ENCODE measurements at regions not wholly inside any gene's neighbourhood (a gene's known extent, or its start where the extent isn't known, plus 50 kb on each side); places are given as distances from the start of the nearest gene placed in this dataset.

GRCh38 chr21:28627261-28627660, 365.4 kb downstream of the LTN1 start:
- Histone ChIP-seq H4K20me1 (no peaks in the 10 kb centered on the region), H3K27ac (no peak overlapping the region), H3K4me2 (no peak overlapping the region), H3K27me3 (no peaks in the 10 kb centered on the region), H3K36me3 (no peaks in the 10 kb centered on the region), H3K4me1 (no peaks in the 10 kb centered on the region), H3K9ac (no peak overlapping the region), H3K4me3 (no peak overlapping the region), H3K9me3 (peaks cover 8% of the 10 kb centered on the region)
- TF ChIP-seq Cebpa-rat (IDR thresholded peaks at IDR 0.05): no peak

- Histone ChIP-seq H3K27ac (no peak overlapping the region), H3K4me2 (no peak overlapping the region), H3K9me3 (peaks cover 8% of the 10 kb centered on the region), H3K27me3 (no peaks in the 10 kb centered on the region), H4K20me1 (no peaks in the 10 kb centered on the region), H3K4me1 (no peaks in the 10 kb centered on the region), H3K9ac (no peak overlapping the region), H3K36me3 (no peaks in the 10 kb centered on the region), H3K4me3 (no peak overlapping the region)
- no peak for TF ChIP-seq Cebpa-rat (IDR thresholded peaks at IDR 0.05)
Measured at GRCh38 chr21:28624626-28625025, 368.1 kb downstream of the LTN1 start.

GRCh38 chr21:28617300-28617699, 375.4 kb downstream of the LTN1 start:
- TF ChIP-seq Cebpa-rat (IDR thresholded peaks at IDR 0.05): no peak

GRCh38 chr21:28615276-28615675, 377.4 kb downstream of the LTN1 start:
- Histone ChIP-seq H3K36me3 (no peaks in the 10 kb centered on the region), H4K20me1 (no peaks in the 10 kb centered on the region), H3K27ac (no peak overlapping the region), H3K4me1 (no peaks in the 10 kb centered on the region), H3K4me3 (no peak overlapping the region), H3K4me2 (no peak overlapping the region), H3K9ac (no peak overlapping the region), H3K27me3 (no peaks in the 10 kb centered on the region), H3K9me3 (no peaks in the 10 kb centered on the region; the same call in 1 of the 2 replicates)
- TF ChIP-seq Cebpa-rat (IDR thresholded peaks at IDR 0.05): no peak

More at GRCh38 chr21:28617300-28617699, 375.4 kb downstream of the LTN1 start:
- Histone ChIP-seq H3K9me3 (no peaks in the 10 kb centered on the region), H3K9ac (no peak overlapping the region), H3K27me3 (no peaks in the 10 kb centered on the region), H3K4me1 (no peaks in the 10 kb centered on the region), H3K4me2 (no peak overlapping the region), H3K27ac (no peak overlapping the region), H3K36me3 (no peaks in the 10 kb centered on the region), H3K4me3 (no peak overlapping the region), H4K20me1 (no peaks in the 10 kb centered on the region)

- Histone ChIP-seq H3K4me2 (no peak overlapping the region), H4K20me1 (no peaks in the 10 kb centered on the region), H3K9ac (no peak overlapping the region), H3K4me1 (no peaks in the 10 kb centered on the region), H3K36me3 (no peaks in the 10 kb centered on the region), H3K4me3 (no peak overlapping the region), H3K9me3 (peaks cover 5% of the 10 kb centered on the region), H3K27ac (no peak overlapping the region), H3K27me3 (no peaks in the 10 kb centered on the region)
- TF ChIP-seq Cebpa-rat (IDR thresholded peaks at IDR 0.05): no peak
Measured at GRCh38 chr21:28614791-28615190, 377.9 kb downstream of the LTN1 start.

DNA sequence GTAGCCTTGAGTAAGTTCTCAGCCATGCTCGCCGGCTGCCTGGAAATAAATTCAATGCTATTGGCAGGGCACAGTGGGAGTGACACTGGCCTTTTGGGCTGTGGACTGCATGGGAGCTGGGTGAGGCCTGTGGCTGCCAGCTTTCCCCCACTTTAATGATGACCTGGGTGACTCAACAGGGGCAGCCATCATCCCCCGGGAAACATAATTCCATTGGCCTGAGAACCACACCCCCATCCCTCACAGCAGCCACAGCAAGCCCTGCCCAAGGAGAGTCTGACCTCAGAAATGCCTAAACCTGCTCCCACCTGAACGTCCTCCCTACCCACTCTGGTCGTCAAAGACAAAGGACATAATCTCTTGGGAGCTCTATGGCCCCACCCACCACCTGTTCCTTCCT, 384.0 kb downstream of the LTN1 start:
- peak overlapping the region; percentile 52 for H3K4me2 ChIP-seq
- no peak overlapping the region for H3K9ac ChIP-seq
- no peak for TF ChIP-seq Cebpa-rat (IDR thresholded peaks at IDR 0.05)
- H3K9me3 ChIP-seq: peaks cover 22% of the 10 kb centered on the region
- peaks cover 40% of the 10 kb centered on the region for H3K4me1 ChIP-seq
- no peaks in the 10 kb centered on the region for H3K27me3 ChIP-seq
- no peaks in the 10 kb centered on the region for H4K20me1 ChIP-seq
- no peak overlapping the region for H3K4me3 ChIP-seq
- no peaks in the 10 kb centered on the region for H3K36me3 ChIP-seq
- H3K27ac ChIP-seq: 0 out of 2 replicates have a peak overlapping the region, but pooled peaks have one; percentile 1

DNA sequence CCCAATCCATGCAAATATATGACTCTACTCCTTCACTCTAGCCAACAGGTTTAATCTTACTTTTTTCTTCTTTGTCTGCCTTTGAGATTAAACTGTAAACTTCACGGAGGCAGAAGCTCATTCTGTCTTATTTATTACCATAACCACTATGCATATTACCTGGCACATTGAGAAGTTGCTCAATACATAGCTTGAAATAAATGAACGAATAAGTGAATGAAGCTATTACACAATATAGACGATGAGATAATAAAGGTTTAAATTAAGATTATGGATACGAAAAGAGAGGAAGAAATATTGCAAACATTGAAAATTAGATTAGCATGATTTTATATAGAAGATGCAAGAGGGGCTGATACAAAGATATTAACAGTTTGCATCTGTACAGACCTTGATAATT, 385.1 kb downstream of the LTN1 start:
- no peaks in the 10 kb centered on the region for H3K27me3 ChIP-seq
- H3K4me2 ChIP-seq: no peak overlapping the region
- H3K9ac ChIP-seq: no peak overlapping the region
- H3K36me3 ChIP-seq: no peaks in the 10 kb centered on the region
- H3K4me1 ChIP-seq: peaks cover 42% of the 10 kb centered on the region
- no peak overlapping the region for H3K27ac ChIP-seq
- H3K9me3 ChIP-seq: peaks cover 29% of the 10 kb centered on the region
- H3K4me3 ChIP-seq: no peak overlapping the region
- no peaks in the 10 kb centered on the region for H4K20me1 ChIP-seq
- TF ChIP-seq Cebpa-rat (IDR thresholded peaks at IDR 0.05): no peak

- no peak for TF ChIP-seq Cebpa-rat (IDR thresholded peaks at IDR 0.05)
- Histone ChIP-seq H3K9me3 (peaks cover 48% of the 10 kb centered on the region), H3K9ac (no peak overlapping the region), H3K4me3 (no peak overlapping the region), H3K4me2 (peak overlapping the region; percentile 68), H3K4me1 (peaks cover 42% of the 10 kb centered on the region), H4K20me1 (no peaks in the 10 kb centered on the region), H3K36me3 (0 out of 2 replicates have a peak, but pooled peaks cover 3% of the 10 kb centered on the region), H3K27me3 (no peaks in the 10 kb centered on the region), H3K27ac (no peak overlapping the region)
Measured at GRCh38 chr21:28604946-28605537, 387.6 kb downstream of the LTN1 start.

DNA sequence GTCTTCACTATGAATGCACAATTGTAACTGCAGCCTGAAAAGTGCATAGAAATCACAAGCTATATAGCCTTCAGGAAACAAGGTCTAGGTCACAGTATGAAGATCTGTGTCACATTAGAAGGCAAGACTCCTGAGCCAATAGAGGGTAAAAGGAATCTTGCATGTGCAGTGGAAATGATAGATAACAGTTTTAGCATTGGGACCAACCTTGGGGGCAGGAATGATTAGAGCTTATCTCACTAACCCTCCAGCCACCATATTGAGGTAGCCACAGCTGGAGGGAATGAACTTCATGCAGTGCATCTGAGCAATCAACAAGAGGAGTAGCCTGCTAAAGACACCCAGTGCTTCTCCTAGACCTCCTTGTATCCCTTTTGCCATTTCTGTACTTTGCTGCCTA, 390.1 kb downstream of the LTN1 start:
- Histone ChIP-seq H3K36me3 (0 out of 2 replicates have a peak, but pooled peaks cover 6% of the 10 kb centered on the region), H3K27me3 (no peaks in the 10 kb centered on the region), H3K4me3 (no peak overlapping the region), H3K27ac (no peak overlapping the region), H3K4me1 (peaks cover 32% of the 10 kb centered on the region), H3K9me3 (peaks cover 61% of the 10 kb centered on the region), H4K20me1 (no peaks in the 10 kb centered on the region), H3K9ac (no peak overlapping the region), H3K4me2 (no peak overlapping the region)
- TF ChIP-seq Cebpa-rat (IDR thresholded peaks at IDR 0.05): no peak

- no peaks in the 10 kb centered on the region for H4K20me1 ChIP-seq
- H3K9ac ChIP-seq: no peak overlapping the region
- H3K27me3 ChIP-seq: no peaks in the 10 kb centered on the region
- H3K36me3 ChIP-seq: 0 out of 2 replicates have a peak, but pooled peaks cover 6% of the 10 kb centered on the region
- peaks cover 51% of the 10 kb centered on the region for H3K9me3 ChIP-seq
- TF ChIP-seq Cebpa-rat (IDR thresholded peaks at IDR 0.05): no peak
- no peaks in the 10 kb centered on the region for H3K4me1 ChIP-seq
- H3K4me3 ChIP-seq: no peak overlapping the region
- no peak overlapping the region for H3K27ac ChIP-seq
- H3K4me2 ChIP-seq: no peak overlapping the region
Measured at GRCh38 chr21:28598214-28598613, 394.5 kb downstream of the LTN1 start.

Measured in BLaER1 (cell line).